Fibroblast of skin of right biceps (primary cell): ENCODE measurements at regions not wholly inside any gene's neighbourhood (a gene's known extent, or its start where the extent isn't known, plus 50 kb on each side); places are given as distances from the start of the nearest gene placed in this dataset.
"Not testable (repeated sequence)": the region's sequence is repeated elsewhere in the genome, so short reads cannot be mapped to it uniquely, and the experiment has no call there.

ENCODE experiments used
- DNase-seq: peaks from one replicate; pipeline ENCODE4 v3.0.0-alpha.2; 2013

- DNase-seq: no peak
Measured at GRCh38 chr13:81184556-81185265, 843.8 kb upstream of the SPRY2 start.

- no peak for DNase-seq
Measured at GRCh38 chr13:81172603-81173002, 831.7 kb upstream of the SPRY2 start.

DNA sequence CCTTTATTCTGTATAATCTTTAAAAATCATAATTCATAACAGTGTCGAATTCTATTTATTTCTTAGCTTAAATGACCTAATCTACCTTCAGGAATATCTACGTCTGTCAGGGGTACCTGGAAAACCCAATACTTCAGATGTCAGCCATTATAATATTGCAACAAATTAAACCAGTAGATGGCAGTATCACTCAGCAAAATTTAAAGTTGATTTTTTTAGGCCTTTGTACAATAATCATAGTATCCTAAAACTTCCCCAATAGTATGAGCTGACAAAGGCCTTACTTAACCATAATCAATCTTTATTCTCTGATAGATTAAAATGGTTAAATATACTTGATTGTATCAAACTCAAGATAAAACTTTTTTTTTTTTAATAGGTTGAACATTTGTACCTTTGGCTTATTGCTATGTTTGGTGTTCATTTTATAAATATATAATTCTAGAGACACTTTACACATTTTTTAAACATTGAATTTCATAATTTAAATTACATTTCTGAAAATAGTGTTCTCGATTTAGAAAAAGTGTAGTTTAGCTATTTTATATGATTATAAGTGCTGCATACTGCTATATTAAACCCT lies 830.2 kb upstream of the SPRY2 start:
- peak; percentile 10 for DNase-seq

DNA sequence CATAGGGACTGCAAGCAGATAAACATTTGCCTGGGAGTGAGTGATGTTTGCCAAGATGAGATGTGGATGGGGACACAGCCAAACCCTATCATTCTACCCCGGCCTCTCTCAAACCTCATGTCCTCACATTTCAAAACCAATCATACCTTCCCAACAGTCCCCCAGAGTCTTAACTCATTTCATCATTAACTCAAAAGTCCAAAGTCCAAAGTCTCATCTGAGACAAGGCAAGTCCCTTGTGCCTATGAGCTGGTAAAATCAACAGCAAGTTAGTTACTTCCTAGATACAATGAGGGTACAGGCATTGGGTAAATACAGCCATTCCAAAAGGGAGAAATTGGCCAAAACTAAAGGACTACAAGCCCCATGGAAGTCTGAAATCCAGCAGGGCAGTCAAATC lies 822.9 kb upstream of the SPRY2 start:
- not testable (repeated sequence) for DNase-seq

- no peak for DNase-seq
Measured at GRCh38 chr13:81153478-81153877, 812.6 kb upstream of the SPRY2 start.

- DNase-seq: no peak
Measured at GRCh38 chr13:81148822-81149221, 807.9 kb upstream of the SPRY2 start.

DNA sequence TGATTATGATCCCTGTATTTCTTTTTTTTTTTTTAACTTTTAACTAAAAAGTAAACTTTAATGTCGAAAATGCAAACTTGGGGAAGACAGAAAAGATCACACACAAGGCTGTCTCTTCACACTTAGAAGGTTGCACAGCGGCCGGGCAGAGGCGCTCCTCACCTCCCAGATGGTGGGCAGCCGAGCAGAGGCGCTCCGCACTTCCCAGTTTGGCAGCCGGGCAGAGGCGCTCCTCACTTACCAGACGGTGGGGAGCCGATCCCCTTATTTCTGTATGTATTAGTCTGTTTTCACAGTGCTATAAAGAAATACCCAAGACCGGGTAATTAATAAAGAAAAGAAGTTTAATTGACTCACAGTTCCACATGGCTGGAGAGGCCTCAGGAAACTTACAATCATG lies 805.6 kb upstream of the SPRY2 start:
- not testable (repeated sequence) for DNase-seq

DNA sequence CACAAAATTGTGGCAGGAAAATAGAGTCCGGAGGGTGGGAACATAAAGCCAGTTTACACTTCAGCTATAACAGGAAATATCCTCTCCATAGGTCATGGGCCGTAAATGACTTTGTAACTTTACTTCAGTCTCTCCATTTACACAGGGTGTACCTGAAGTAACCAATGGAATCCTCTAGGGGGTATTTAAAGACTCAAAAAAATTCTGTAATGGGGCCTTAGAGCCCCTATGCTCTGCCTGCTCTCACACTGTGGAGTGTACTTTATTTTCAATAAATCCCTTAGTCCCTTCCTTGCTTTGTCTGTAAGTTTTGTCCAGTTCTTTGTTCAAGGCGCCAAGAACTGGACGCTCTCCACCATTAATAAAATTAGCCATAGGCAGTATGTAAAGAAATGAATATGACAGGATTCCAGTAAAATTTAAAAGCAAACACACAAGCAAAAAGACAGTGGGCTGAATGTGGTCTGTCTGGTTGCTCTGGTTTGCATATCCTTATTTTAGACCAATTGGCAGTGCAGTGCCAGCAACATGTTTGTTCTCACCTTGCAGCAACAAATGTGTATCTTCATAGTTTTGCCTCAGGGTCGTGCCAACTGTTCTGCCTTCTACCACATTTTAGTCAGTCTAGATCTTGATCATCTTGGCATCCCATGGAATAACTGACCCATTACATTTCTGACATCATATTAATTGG lies 801.5 kb upstream of the SPRY2 start:
- no peak for DNase-seq

DNA sequence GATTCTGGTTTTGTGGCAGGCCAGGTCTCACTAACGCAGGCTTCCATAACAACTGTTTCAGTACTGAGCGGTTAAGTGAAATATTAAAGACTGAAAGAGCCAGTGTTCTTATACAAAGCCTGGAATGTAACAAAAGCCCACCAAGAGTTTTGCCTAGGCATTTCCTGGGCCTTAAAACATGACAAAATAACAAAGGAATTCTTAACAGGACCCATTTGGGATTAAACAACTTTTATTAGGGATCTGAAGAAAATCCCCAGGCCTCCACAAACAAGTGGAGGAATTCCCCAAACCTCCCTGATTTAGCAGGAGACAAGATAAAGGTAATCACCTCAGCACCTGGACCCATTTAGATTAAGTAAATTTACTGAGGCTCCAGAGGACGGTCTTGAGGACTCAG lies 799.7 kb upstream of the SPRY2 start:
- DNase-seq: no peak

DNA sequence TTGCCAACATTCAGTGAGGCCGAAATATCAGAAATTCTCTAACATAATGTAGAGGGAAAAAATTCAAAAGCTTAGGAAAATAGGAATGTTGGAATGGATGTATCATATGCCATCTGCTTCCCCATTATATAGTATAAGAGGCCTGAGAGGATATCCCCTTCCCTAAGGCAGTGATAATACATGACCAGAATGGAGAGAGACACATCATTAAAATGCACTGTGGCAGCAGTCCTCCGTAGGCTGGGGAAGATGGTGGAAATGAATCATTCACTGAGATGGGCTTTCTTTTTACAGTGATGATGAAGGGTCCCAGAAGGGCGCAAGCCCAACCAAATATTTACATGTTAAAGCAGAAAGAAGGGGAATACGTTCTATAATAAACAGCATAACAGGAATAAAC lies 799.1 kb upstream of the SPRY2 start:
- no peak for DNase-seq

- no peak for DNase-seq
Measured at GRCh38 chr13:81138353-81138980, 797.5 kb upstream of the SPRY2 start.

DNA sequence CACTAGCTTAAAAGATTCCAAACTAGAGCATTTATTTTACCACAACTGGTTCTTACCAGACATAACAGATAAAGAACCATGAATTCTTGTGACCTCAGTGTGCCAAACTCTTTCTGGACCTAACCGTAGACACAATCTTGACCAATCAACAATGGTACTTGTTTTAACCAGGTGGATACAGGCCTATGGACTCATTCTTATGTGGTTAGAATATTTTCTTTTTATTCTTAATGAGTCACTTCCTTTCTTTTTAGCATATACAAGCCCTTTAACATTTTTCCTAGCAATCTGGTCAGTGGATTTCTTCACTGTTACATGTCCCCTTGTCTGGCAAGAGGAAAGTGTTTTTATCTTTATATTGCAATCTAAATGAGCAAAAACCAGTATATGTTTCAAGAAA lies 792.1 kb upstream of the SPRY2 start:
- DNase-seq: no peak

DNA sequence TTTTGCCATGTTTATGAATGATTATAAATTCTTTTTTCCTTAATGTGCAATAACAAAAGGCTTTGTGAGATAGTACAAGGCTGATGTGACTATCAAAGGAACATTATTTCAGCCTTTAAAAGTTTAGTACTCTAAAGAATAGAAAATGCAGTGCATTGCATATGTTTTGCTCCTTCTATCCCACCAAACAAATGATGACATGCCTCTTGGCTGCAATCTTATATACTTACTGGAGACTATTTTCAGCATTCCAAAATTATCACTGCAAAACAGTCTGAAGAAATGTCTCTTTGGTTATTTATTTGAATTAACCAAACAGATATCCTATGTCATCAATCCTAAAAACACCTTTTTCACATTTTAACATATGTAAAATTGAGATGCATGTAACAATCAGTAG lies 776.5 kb upstream of the SPRY2 start:
- no peak for DNase-seq

DNA sequence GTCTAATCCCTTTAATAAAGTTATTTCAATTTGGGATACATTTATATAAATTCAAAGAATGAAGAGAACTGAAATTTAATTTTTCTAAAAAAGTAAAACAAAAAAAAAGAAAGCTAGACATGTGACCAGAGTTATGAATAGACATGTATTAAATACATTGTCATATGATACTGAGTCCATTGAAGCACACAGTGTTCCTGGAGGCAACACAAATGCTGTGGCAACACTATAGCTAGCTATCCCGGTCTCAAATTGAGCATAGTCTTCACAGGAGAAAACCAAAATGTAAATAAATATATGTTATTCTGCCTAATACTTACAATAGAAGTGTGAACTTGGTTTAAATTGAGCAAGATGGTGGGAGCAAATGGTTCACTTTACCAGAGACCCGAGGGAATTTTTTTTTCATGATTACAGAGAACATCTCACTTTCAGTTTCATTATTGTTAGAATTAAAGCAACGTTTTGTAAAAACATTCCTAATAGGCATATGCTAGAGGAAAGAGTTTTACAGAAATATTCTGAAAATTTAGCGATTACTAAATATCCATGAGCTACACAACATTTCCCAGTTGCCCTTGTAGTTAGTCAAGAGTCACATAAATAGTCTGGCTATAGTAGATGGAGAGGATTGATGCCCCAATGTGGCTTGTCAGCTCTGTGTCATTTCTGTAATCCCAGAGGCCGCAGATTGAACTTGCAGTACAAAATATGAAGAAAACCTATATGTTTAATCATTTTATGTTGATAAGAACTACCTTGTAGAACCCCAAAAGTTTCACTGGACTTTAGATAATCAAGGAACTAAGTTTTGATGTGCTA lies 775.7 kb upstream of the SPRY2 start:
- no peak for DNase-seq

DNA sequence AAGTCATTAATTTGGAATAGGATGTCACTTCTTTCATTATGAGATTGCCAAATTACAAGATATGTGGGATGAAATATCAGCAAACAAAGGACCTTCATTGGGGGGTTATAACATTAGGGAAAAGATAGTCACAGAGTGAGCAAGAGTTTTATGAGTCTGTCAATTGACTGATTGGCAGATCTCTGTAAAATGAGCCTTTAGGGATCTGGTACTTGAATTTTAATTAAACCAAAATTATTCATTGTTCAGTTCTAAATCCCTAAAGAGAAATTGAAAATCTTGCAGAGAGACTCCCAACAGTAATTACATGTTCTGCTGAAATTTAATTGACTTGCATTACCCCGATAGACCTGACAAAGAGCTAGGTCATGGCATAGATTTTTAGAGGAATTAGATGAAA lies 768.1 kb upstream of the SPRY2 start:
- DNase-seq: no peak

GRCh38 chr13:81106348-81106747 lies 765.4 kb upstream of the SPRY2 start:
- DNase-seq: no peak

DNA sequence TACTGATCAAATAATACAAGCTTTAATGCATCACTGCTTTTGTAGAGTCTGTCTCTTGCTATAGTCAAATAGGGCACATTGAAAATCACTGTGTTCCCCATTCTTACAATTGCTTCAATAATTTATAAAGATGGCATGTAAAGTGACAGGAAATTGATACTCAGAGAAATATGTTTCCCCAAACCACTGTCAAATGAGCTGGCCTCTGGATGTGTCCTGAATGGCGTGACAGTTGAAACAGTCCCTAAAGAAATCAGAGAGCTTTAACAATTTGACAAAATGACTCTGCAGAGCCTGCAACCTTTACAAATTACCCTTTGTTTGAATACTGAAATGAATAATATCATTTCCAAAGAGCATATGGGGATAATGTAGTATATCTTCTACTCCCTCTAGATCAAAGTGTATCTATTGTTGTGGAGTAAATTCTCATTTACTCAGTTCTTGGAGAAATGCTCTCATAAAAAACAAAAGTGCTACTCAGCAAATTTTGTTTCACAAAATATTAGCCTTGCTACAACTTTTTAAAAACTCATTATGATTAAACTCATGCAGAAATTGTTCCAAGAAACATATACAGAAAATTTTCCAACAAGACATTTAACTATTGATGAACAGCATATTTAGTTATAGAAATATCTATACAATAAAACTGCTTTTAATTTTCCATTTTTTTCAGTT lies 763.2 kb upstream of the SPRY2 start:
- DNase-seq: no peak

DNA sequence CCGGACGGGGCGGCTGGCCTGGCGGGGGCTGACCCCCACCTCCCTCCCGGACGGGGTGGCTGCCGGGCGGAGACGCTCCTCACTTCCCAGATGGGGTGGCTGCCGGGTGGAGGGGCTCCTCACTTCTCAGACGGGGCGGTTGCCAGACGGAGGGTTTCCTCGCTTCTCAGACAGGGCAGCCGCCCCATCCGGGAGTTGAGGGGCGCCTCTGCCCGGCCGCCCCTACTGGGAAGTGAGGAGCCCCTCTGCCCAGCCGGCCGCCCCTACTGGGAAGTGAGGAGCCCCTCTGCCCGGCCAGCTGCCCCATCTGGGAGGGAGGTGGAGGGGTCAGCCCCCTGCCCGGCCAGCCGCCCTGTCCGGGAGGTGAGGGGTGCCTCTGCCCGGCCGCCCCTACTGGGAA lies 761.1 kb upstream of the SPRY2 start:
- DNase-seq: not testable (repeated sequence)

GRCh38 chr13:81089371-81090157 lies 748.6 kb upstream of the SPRY2 start:
- no peak for DNase-seq

DNA sequence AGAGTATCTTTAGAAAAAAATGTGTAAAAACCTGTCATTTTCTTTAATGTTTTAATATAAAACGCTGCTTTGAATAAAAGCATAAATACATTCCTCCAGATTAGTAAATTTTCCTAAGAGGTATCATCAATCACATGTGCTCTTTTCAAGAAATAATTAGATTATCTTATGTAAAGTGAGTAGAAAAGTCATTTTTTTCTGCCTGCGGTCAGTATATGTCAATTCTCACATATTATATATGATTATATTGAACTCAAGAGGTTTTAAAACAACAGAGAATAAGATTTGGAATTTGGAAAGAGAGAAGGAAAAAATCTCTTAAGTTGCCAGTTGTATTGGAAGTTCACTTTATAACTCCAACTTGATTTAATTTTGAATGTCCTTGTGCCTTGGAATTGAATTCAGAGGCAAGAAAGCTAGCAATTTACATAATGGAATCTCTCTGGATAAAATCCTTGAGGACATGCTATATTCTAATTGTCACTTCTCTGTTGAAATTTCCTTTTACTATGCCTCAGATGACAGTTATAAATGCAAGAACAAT lies 740.1 kb upstream of the SPRY2 start:
- no peak for DNase-seq

DNA sequence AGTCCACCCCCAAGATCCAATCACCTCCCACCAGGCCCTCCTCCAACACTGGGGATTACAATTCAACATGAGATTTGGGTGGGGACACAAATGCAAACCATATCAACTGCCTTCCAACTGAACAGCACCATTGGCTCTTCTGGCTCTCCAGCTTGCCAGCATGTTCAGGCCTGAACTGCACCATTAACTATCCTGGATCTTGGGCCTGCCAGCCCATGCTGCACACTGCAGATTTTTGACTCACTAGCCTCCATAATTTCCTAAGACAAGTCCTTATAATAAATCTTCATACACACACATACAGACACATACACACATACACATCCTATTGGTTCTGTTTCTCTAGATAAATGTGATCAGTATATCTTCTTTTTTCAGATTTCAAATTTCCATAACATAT lies 737.1 kb upstream of the SPRY2 start:
- no peak for DNase-seq
